ENCODE measurements at regions not wholly inside any gene's neighbourhood (a gene's known extent, or its start where the extent isn't known, plus 50 kb on each side); places are given as distances from the start of the nearest gene placed in this dataset.

GRCh38 chr17:71970312-71970711 is 150.5 kb upstream of the SOX9 start:
- TF ChIP-seq ZNF121 (CRISPR knock-in tag; IDR thresholded peaks at IDR 0.05) (no peak), CTCF (IDR thresholded peaks at IDR 0.05) (no peak), CREM (CRISPR knock-in tag; IDR thresholded peaks at IDR 0.05) (no peak), MAX (CRISPR knock-in tag; IDR thresholded peaks at IDR 0.05) (no peak), USF1 (CRISPR knock-in tag; IDR thresholded peaks at IDR 0.05) (no peak), MXD4 (CRISPR knock-in tag; IDR thresholded peaks at IDR 0.05; ENCODE audit: borderline replicate concordance) (no peak), ARID4B (CRISPR knock-in tag; IDR thresholded peaks at IDR 0.05; ENCODE audit: borderline replicate concordance) (no peak), RORB (CRISPR knock-in tag; IDR thresholded peaks at IDR 0.05) (no peak)
